DMS114 treated with DMSO at 0.1 percent for 48 hours (cell line): ENCODE measurements at regions not wholly inside any gene's neighbourhood (a gene's known extent, or its start where the extent isn't known, plus 50 kb on each side); places are given as distances from the start of the nearest gene placed in this dataset.
"Not testable (repeated sequence)": the region's sequence is repeated elsewhere in the genome, so short reads cannot be mapped to it uniquely, and the experiment has no call there.

Source experiments
- DNase-seq: peaks from one replicate; lab custom pipeline; 2025; ENCODE audit not compliant: unreplicated experiment; lab: John Stamatoyannopoulos, UW

DNA sequence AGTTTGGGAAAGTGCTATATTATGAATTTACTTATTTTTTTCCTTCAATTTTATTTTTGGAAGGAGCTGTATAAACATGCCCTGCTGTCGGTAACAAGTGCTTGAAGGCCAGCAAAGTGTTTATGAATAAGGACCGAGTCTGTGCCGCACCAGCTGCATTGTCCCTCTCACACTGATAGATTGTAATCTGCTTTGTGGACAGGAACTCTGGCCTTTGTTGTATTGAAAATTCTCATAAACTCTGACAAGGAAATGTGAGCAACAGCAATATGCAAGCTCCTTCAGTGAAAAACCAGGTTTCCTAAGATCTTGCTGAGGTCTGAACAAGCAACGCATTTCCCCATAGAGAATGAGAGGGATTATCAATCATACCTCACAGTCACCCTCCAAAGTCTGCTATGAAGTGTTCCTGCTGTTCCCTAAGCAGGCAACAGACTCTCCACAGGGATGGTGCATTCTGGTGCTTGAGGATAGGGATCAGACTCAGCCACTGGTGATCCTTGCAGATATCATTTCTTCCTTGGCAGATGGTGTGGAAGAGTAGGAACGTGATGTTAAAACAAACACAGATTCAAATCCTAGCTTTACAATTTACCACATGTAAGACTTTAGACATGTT is 109.6 kb downstream of the KCNJ2 start:
- no peak for DNase-seq

DNA sequence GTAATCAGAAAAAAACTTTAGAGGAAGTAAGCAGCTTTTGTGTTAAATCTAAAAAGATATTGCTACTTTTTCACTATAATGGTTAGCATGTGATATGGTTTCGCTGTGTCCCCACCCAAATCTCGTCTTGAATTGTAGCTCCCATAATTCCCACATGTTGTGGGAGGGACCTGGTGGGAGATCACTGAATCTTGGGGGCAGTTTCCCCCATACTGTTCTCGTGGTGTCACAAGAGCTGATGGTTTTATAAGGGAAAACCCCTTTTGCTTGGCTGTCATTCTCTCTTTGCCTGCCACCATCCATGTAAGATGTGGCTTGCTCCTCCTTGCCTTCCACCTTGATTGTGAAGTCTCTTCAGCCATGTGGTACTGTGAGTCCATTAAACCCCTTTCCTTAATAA is 117.1 kb downstream of the KCNJ2 start:
- no peak for DNase-seq

DNA sequence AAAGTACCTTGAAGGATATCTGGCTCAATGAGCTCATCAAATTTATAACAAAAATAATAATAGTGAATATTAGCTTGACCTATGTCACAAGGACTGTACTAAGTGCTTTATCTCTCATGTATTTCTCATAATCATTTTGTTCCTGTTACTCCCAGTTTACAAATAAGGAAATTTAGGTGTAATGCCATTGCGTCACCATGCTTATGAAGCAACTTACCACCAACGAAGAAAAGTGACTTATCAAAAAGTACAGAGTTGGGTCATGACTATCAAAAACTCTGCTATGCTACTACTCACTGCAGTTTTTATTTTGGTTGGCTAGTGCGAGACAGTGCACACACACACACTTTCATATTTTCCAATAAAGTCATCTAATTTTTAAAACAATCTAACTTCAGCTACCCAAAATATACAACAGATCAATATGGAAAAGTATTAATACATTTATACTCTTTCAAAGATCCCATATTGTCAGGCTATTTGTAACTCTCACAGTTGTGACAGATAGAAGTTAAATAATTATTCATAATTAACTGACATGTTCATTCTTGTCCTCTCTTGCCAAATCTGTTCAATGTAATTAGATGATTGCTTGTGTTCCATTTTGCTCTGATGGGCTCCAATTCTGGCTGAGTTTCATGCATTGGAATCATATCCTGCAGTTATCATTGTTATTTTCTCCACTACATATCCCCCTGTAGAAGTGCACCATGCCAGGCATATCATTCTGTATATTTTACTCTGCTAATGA is 119.4 kb downstream of the KCNJ2 start:
- no peak for DNase-seq

DNA sequence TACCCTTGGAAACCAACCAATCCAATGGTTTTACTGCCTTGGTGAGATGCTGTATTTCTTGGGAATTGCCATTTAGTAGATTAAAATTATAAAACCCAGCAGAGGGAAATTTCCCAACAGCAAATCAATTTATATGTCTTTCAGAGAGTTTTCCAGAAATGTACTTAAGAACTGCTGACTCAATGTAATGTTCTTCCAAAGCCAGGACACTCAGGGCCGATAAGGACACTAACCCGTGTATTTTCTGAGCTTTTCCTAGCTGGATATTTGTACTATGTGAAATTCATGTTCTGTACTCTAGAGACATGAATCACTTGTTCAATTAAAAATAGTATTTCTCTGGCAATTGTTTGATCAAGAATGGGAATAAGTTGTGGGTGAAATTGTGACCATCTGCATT is 121.4 kb downstream of the KCNJ2 start:
- DNase-seq: no peak

DNA sequence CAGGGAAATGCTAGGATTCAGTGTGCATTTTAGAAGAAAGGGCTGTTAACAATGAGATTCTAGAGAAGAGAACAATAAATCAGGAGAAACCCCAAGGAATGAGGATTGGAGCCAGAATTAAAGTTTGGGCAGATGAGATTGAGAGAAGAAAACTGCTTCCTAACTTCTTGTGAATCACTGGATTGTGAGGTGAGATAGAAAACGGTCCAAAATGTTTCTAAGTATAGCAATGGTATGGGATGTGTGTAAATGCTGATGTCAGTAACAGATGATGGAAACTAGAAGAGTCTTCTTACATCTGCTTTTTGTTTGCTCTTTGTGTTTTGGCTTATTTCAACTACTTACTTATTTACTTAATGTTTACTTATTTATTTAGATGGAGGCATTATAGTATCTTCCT is 123.0 kb downstream of the KCNJ2 start:
- no peak for DNase-seq

DNA sequence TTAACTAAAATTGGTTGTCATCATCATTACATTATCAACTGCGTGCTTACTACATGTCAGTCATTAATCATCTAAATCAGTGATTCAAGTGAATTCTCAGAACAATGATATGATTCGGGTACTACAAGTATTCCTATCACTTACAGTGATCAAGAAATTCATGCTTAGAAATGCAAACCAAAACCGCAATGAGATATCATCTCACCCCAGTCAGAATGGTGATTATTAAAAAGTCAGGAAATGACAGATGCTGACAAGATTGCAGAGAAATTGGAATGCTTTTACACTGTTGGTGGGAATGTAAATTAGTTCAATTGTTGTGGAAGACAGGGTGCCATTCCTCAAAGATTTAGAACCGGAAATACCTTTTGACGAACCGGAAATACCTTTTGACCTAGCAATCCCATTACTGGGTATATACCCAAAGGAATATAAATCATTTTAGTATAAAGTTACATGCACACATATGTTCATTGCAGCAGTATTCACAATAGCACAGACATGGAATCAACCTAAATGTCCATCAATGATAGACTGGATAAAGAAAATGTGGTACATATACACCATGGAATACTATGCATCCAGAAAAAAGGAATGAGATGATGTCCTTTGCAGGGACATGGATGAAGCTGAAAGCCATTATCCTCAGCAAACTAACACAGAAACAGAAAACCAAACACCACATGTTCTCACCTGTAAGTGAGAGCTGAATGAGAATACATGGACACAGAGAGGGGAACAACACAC is 124.4 kb downstream of the KCNJ2 start:
- not testable (repeated sequence) for DNase-seq

DNA sequence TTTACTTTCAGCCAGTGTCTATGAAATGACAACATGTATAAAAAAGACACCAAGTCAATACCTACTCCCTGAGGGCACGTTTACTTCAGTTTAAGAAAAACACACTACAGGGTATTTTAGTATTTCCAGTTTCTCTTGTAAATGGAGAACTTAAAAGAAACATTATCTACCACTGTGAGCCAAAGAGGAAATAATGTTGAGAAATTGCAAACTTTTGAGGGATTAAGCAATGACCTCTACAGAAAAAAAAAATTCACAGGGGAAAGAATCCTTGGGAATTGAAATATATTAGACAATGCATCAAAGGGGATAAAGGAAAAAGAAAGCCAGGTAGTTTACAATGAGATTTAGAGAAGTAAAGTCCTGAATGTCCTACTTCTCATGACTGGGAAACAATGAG is 126.0 kb downstream of the KCNJ2 start:
- no peak for DNase-seq

DNA sequence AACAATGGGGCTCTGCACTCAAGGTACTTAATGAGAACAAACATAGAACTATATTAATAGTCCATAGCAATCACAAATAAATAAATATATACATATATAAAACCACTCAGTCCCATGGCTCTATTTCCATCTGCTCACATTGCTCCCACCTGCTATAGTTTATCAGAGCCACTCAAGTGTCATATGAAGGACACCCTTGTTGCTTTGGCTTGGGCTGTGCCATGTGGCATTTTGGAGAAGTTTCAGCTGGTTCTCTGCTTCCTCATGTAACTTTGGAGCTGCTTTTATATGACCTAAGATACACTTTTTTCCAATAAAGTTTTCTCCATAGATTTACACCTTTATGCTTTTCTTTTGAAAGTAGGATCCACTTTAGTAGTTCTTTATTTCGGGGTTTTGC is 126.4 kb downstream of the KCNJ2 start:
- no peak for DNase-seq

DNA sequence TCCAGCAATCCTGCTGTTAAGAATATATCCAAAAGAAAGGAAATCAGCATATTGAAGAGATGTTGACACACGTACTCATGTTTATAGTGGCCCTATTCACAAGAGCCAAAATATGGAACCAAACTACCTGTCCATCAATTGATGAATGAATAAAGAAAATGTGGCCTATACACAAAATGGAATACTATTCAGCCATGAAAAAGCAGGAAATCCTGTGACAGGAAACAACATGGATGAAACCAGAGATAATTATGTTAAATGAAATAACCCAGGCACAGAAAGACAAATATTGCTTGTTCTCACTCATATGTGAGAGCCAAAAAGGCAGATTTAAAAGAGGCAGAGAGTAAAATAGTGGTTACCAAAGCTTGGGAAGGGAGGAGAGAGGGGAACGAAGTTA is 127.1 kb downstream of the KCNJ2 start:
- DNase-seq: no peak

DNA sequence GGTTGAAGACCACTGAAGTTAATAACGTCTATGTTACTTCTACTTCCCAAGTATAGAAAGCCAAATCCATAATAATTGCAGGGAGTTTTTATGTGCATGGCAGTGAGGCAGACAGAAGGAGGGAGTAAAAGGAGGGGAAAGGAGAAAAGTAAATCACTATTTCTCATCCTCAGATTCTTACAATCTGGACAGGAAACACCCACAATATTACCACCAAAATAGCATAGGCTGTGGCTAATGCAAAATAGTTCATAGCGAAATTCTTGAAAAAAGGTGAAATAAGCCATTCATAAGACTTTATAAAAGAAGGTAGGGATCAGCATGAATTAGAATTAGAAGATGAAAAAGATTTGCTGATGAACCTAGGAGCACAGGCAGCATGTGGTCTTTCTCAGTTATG is 128.1 kb downstream of the KCNJ2 start:
- no peak for DNase-seq

DNA sequence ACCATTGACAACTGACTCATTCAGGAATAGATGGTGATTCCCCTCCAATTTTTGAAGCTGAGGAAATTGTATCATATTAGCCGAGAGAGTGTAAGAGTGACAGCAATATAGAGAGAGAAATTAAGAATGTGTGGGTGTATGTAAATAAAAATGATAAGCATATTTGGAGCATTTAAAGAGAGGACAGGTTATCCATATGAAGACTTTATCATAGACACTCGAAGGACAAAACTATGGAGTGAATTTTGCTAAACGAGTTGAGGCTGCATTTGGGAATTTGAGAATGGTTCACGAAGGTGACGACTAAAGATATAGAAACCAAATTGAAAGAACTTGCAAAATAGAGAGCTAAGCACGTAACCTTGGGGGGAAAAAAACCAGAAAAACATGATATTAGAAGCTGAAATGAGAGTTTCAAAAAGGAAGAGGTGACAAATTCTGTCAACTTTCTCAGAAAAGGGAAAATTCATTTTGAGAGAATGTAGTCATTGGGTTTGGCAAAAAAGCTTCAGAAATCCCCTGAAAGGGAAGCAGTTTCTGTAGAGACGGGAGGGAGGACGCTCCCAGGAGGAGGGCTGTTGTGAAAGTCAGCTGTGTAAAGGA is 129.7 kb downstream of the KCNJ2 start:
- no peak for DNase-seq

DNA sequence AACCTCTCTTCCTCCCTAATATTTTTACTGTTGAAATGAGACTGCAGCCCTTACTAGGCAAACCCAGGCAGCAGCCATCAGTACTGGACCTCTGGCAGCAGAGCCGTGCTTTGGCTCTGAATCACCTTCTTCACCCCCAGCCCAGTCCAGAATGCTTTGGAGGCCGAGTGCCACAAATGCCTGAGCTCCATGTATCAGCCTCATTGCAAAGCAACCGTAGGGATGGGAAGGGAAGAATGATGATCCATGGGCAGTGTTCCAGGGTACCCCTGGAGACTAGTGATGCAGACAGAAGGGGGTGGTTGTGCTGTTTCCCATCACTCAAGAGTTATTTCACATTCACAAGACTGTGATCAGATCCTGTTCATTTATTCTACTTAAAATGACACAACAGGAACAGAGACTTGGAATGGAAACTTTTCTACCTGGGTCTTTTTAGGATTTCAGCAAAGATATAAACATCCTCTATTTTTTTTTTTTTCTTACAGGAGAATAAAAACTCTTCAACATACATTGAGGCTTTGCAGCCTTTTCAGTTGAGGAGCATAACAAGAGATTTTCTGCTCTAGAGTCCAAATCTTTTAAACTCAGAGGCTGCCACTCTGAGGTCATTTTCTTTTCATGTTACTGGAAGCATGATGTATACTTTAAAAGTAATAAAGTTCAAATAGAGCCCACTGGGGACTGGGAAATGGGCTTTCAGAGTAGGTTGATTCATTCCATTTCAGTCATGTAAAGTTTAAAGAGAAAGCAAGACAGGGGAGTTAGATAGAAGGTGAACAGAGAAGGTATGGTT is 138.3 kb downstream of the KCNJ2 start:
- DNase-seq: no peak

DNA sequence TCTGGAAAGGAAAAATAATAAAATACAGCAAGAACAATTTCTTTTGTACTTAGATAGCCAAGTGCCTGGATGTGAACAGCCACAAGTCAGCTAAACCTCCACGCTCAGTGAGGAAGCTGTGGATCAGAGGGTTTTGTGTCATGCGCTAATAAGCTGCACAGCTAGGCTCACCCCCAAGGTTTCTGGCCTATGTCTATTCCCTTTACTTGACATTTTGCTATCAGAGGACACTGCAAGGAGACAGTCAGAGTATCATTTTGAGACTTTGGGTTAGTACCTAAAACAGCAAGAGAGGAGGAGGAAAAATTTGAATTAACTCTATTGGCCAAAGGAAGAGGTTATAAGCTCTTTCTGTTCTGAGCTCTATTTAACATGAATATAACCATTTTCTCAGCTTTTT is 139.3 kb downstream of the KCNJ2 start:
- DNase-seq: no peak

DNA sequence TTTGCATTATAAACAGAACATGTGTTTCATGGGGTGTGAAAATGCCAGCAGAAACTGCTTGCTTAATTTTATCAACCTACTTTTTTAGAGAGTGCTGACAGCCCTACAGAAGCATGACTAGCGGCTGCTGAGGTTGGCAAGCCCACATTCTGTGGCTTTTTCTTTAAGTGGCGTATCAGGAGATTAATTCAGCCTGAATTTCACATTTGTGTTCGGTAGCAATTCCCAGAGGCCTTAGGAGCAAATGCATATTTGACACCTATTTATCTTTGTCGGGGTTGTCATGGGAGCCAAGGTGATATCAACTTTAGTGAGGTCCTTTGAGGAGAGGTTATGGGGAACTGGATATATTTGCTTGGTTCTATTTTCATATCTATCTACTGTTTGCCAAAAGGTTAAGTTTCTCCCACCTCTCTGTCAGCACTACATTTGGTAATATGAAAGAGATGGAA is 140.9 kb downstream of the KCNJ2 start:
- no peak for DNase-seq

DNA sequence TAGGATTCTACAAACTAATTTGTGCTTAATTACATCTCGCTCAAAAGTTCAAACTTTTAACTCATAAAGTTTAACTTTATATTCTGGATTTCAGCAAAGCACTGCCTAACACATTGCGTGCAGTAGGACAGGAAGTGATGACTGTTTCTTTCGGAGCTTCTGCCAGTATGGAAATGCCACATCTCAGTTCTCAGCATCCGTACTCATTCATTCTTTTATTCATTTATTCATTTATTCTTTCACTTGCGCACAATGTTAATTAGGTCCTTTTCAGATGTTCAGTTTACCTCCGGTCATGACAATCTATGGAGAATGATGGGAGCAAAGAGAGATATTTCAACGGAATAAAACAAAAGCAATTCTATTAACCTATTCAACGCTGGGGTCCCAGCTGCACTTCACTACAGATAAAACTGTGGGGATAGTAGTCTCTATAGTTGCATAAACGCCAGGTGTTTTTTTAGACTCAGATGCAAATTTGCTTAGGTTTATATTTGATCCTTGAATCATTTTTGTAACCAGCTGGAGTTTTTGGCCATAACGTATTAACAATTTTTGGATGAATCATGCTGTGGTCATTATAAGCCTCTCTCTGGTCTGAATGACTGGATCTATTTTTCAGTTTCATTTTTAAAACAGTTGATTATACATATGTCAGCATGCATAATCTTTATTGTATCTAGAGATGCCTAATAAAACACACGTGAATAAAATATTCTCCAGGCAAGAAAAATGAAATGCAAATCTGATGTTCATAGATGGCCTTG is 143.9 kb downstream of the KCNJ2 start:
- no peak for DNase-seq

DNA sequence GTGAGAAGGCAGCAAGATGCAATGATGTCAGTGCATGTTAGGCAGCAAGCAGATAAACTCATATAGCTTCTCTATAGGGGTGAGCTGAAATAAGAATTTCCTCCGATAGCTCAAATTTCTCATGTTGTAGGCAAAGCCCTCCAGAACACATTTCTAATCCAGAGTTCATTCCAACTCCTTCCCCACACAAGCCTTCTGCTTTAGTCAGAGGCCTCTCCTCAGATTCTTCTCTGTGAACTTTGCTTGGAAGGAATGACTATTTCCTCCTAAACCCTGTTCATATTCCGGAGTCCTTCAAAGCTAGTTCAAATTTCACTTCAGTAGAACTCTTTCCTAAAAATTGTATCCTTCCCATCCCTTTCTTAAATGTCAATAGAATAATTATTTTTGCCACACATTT is 144.8 kb downstream of the KCNJ2 start:
- no peak for DNase-seq

DNA sequence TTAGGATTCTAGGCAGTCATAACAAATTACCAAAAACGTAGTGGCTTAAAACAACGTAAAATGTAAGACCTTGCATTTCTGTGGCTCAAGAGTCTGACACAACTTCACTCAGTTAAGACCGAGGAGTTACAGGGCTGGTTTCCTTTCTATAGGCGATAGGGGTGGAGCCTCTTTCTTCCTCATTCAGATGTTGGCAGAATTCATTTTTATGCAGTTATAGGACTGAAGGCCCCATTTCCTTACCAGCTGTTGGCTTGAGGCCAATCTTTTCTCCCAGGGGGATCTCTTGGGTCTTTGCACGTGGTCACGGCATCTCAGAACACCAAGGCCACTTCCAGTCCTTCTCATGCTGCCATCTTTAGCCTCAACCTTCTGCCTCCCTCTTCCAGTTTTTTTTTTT is 145.2 kb downstream of the KCNJ2 start:
- DNase-seq: no peak

DNA sequence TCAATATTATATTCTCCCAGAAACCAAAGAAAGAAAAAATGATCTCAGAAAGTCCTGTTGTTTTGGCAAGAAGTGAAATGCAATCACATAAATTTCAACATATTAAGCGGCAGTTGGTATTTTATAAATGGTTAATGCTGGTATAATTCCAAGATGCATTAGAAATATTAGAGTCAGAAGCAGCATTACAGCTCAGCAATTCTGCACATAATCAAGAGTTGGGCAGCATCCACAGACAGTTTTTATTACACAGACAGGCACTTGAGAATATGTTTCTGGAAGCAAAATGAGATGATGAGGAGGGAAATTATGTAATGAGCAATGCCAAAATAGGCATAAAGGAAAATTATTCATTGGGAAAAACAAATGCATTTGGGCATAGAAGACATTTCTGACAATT is 148.1 kb downstream of the KCNJ2 start:
- DNase-seq: no peak

DNA sequence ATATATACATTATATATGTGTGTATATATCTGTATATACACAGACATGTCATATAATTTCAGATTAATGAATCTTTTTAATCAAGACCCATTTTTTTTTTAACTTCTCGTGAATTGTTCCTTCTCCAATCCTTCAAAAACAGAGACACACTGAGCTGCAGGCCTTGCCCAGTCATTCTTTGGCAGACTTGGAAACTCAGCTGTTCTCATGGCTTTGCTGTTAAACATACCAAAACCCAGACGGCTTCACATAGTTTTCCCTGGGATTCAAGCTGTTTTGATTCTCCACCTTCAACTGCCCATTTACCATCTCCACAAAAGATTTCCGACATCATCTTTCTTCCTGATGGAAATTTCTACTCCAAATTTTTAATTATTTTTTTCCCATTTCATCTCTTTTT is 148.7 kb downstream of the KCNJ2 start:
- DNase-seq: no peak

DNA sequence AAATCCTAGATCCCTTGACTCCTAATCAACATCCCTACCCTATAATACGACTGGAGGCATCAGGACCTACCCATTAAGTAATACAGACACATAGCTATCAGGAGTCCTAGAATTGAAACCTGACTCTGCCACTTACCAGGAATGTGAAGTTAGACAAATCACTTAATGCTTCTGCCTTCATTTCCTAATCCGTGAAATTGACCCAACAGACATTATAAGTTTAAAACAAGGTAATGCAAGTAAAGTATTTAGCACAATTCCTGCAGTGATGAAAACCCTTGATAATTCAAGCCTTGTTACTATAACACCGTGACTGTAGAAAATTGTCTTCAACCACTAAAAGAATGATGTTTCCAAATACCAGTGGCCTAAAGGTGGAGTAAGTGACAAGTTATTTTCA is 150.2 kb downstream of the KCNJ2 start:
- DNase-seq: no peak
